GM19023 (cell line): ENCODE measurements at regions not wholly inside any gene's neighbourhood (a gene's known extent, or its start where the extent isn't known, plus 50 kb on each side); places are given as distances from the start of the nearest gene placed in this dataset.
"Not testable (repeated sequence)": the region's sequence is repeated elsewhere in the genome, so short reads cannot be mapped to it uniquely, and the experiment has no call there.

Source experiments
- ATAC-seq: cut with Tn5 transposase; IDR thresholded peaks from one replicate; pipeline ENCODE4 v1.9.1; 2021; ENCODE audit warnings: mild to moderate bottlenecking, moderate library complexity; ENCODE audit not compliant: unreplicated experiment

DNA sequence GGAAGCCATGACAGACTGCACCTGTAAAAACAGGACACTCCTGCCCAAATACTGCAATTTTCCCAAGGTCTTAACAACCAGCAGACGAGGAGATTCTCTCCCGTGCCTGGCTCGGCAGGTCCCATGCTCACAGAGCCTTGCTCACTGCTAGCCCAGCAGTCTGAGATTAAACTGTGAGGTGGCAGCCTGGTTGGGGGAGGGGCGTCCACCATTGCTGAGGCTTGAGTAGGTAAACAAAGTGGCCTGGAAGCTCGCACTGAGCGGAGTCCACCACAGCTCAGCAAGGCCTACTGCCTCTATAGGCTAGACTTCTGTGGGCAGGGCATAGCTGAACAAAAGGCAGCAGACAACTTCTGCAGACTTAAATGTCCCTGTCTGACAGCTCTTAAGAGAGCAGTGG, 80.3 kb downstream of the ANXA5 start:
- not testable (repeated sequence) for ATAC-seq

DNA sequence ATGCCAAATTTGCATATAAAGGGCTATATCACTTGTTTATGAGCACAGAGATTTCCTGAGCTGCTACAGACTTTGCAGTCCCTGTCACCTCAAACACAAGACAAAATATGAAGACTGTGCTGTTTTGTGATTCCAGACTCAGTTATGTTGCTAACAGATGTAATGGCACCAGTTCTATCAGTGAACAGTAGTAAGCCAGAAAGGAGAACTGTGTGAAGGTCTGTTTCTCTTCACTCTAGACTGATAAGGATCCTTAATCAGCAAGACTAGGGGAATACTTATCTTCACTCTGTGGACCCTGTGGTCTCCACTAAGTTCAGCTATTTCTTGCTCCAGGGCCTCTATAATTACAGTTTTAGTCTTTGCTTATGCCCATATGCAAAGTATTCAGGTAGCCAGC, 82.7 kb downstream of the ANXA5 start:
- no peak for ATAC-seq

GRCh38 chr4:121599049-121599448, 97.7 kb downstream of the ANXA5 start:
- no peak for ATAC-seq

DNA sequence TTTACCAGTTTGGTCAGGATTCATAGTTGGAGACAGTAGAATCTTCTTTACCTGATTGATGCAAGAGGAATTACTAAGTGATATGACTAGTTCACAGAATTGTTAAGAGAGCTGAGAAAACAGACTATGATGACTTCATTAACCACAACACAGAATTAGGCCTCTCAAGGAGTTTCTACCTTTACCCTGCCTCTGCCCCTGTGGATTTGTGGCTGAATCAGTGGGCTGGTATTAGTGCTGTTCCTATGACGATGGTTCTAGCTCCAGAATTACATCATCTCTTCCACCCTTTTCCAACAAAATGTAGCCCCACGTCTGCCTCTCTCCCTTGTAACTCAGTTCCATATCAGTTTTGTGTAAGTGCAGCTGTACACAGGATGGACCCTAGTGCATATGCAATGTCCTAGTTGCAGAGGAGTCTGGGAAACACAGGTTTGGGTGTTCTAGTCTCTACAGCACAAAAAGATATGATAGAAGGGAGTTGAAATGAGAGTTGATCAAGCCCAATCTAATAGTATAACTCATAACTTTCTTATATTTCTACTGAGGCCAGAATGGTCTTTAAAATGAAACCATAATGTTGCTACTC, 99.3 kb downstream of the ANXA5 start:
- ATAC-seq, result peak; percentile 55

- no peak for ATAC-seq
Observed at GRCh38 chr4:121594796-121595526, 101.8 kb downstream of the ANXA5 start.

DNA sequence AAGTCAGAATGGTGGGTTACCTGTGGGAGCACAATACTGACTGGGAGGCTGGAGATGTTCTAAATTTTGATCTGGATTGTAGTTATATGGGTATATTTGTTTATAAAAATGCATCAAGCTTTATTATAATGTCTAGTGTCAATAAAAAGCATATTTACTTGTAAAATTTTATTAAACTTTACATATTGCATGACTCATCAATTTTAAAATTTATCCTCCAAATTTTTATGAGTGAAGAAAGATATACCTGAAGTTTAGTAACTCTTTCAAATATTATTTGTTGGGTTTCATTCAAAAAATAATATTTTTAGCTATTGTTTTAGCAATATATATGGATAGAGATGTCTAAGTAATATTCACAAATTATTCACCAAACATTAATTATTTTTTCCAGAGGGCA, 103.0 kb downstream of the ANXA5 start:
- no peak for ATAC-seq

GRCh38 chr4:121592257-121592656, 104.5 kb downstream of the ANXA5 start:
- not testable (repeated sequence) for ATAC-seq

DNA sequence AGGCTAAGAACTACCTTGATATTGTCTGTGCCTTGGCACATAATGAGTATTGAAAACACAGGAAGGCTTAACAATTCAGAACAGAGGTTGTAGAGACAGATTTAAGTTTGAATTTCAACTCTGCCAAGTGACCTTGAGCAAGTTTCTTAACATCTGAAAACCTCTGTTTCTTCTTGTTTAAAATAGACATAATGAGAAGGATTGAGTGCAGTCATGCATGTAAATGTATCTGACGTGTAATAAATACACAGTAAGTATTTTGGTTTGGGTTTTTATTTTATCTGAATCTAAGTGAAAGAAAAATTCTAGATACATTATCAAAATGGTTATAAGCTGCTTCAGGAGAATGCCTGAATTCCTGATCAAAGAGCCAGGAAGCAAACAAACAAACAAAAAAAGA, 111.9 kb downstream of the ANXA5 start:
- no peak for ATAC-seq

GRCh38 chr4:121583396-121583795, 113.4 kb downstream of the ANXA5 start:
- ATAC-seq, result no peak

DNA sequence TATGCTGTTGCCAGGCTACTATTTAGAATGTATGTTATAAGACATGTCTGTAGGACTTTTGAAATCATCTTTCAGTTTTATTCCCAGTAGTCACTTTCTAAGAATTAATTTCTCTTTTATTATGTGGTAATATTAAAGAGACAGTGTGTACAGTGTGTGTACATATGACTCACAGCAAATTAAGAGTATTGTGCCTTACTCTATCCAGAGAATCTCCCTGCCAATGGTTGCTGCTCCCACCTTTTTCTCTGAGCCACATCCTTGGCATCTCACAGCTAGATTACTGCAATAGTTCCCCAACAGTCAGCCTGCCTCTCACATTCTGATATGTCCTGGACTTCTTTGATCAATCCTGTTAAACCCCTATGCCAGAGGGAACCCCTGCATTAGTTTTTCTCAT, 114.5 kb downstream of the ANXA5 start:
- ATAC-seq, result no peak

- not testable (repeated sequence) for ATAC-seq
Observed at GRCh38 chr4:121575392-121575791, 121.4 kb downstream of the ANXA5 start.

DNA sequence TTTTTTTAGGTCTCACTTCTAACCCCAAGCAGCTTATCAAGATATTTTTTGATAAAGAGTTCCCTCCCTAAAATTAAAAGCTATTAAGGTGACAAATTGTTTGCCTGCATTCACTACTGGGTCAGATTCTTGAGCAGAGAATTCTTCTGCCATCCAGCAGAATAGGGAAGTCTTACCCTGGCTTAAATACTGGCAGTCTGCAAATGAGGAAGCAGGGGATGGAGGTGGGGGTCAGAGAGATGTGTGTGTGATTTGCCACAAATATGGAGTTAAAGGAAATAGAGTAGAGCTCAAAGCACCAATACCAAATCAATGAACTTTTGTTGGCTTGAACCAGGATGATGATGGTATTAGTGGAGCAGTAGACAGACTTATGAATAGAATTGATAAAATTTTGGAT, 122.2 kb downstream of the ANXA5 start:
- no peak for ATAC-seq

GRCh38 chr4:121567748-121568147, 129.0 kb downstream of the ANXA5 start:
- no peak for ATAC-seq

DNA sequence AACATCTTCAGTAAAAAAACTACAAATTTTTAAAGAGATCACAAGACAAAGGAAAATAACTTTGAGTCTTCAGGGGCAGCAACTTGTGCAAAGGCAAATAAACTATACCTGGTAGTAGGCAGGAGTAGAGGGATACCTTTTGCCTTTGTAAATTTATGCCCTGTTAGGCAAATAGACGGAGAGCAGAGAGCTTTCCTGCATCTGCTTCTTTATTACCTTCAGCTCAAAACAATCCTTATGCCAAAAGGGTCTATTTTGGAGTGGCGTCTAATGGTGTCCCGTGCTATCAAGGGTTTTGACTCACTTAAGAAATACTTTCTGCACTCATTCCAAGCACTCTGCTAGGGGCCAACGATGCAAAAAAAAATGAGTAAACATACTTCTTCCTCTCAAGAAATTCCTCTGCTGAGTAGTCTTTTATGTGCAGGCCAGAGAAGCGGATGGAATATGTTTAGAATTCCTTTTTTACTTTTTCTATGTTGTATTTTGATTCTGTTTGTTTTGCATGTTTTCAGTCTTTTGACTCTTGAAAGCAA, 131.9 kb downstream of the ANXA5 start:
- no peak for ATAC-seq

DNA sequence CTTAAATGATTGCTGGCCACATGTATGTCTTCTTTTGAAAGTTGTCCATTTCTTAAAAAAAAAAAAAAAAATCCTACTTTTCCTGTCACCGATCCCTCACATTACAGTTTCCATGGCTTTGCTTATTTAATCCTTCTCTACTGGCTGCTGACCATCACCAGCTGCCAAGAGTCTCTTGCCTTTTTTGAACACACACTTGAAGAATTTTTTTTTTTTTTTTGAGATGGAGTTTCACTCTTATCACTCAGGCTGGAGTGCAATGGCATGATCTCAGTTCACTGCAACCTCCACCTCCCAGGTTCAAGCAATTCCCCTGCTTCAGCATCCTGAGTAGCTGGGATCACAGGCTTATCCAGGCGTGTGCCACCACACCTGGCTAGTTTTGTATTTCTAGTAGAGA, 134.0 kb downstream of the ANXA5 start:
- ATAC-seq, result no peak

DNA sequence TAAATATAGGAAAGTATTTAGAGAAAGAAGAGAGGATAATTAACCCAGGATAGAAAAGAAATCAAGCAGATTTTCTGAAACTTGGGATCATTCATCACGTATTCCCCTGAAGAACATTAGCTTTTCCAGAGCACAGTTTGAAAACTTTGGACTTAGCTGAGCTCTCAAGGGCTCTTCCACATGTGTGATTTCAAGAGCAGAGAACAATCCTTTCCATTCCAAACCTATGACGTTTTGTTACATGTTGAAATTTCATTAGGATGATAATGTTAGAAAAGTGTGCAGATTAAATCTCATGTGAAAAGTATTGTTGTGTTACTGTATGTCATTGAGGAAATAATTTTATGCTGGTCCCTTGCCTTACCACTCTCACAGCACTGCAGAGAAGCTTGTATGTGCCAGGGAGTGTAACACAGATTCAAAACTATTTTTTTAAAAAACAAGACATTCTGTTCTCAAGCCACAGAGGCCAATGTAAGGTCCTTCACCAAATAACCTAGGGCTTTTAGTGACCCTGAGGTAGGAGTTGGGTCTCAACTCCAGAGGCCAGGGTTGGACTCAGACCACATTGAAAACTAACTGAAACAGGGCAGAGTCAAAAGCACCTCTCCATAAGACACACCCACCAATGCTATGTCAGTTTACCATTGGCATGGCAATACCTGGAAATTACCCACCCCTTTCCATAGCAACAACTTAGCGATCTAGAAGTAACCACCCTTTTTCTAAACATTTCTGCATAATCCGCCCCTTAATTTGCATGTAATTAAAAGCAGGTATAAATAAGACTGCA, 141.3 kb downstream of the ANXA5 start:
- ATAC-seq, result no peak

DNA sequence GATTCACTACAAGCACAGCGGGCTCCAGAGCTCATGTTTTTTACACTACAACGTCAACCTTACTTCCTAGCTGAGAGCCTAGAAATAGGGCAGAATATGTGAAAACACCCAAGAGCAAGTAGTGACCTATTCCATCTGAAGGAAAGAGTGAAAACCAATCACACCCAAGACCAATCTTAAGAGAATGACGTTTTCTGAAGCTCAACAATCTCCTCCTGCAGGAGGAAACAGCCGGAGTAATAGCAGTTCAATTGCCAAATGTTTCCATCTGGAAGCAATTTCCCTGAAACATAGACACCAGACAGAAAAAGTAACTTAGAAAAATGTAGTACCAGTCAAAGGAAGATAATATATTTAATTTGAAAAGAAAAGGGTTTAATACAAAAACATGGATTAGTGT, 142.4 kb downstream of the ANXA5 start:
- ATAC-seq, result no peak

DNA sequence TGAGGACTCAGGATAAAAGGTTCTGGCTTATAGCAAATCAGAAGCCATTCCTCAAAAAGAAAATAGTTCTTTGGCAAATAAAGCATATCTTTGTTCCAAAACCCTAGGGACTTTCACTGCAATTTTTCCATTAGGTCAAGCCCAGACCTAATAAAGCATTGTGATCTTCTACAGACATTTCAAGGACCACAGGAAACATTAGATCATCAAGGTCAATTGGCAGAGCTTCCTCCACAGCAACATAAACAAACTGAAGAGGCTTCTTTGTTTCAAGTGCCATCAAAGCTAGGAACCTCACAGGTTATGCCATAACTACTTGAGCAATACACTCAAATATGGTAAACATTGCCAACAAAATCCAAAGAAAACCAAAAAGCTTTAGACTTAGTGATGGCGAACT, 144.9 kb downstream of the ANXA5 start:
- ATAC-seq, result no peak

- no peak for ATAC-seq
Observed at GRCh38 chr4:121551271-121551670, 145.5 kb downstream of the ANXA5 start.

DNA sequence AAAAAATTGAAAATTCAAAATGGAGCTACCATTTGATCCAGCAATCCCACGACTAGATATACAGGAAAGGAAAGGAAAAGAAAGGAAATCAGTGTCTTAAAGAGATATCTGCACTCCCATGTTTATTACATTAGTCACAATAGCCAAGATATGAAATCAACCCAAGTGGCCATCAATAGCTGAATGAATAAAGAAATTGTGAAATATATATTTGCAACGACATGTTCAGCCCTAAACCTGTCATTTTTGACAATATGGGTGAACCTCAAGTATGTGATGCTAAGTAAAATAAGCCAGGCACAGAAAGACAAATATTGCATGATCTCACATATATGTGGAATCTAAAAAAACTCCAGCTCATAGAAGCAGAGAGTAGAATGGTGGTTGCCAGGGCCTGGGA, 155.1 kb downstream of the ANXA5 start:
- ATAC-seq, result no peak

- no peak for ATAC-seq
Observed at GRCh38 chr4:121535351-121535750, 154.5 kb upstream of the QRFPR start.

- no peak for ATAC-seq
Observed at GRCh38 chr4:121534187-121534586, 153.4 kb upstream of the QRFPR start.
